Fibroblast of lung (primary cell): ENCODE measurements at regions not wholly inside any gene's neighbourhood (a gene's known extent, or its start where the extent isn't known, plus 50 kb on each side); places are given as distances from the start of the nearest gene placed in this dataset.

Experiments
- DNase-seq, 2 donors: peaks; one replicate each; pipeline versions ENCODE4 v3.0.0 to v3.0.0-alpha.2; 2010; ENCODE audit warnings: low read depth in 2 of 2
- H2AFZ ChIP-seq: 2 replicates; pipeline ENCODE4 v1.5.1; 2012; ENCODE audit warnings: low read length, control low read depth, inconsistent platforms
- H3K27ac ChIP-seq: 2 replicates; pipeline ENCODE4 v1.5.1; 2011; ENCODE audit warnings: low read length, control low read depth; ENCODE audit not compliant: insufficient read depth
- H3K27me3 ChIP-seq: 2 replicates; pipeline ENCODE4 v1.5.1; 2011; ENCODE audit warnings: mild to moderate bottlenecking, low read length; ENCODE audit not compliant: control insufficient read depth, insufficient read depth
- H3K36me3 ChIP-seq: 2 replicates; pipeline ENCODE4 v1.5.1; 2011; ENCODE audit warnings: low read length; ENCODE audit not compliant: control insufficient read depth, insufficient read depth
- H3K4me1 ChIP-seq: 2 replicates; pipeline ENCODE4 v1.5.1; 2011; ENCODE audit warnings: low read length; ENCODE audit not compliant: control insufficient read depth, insufficient read depth; ENCODE audit errors: extremely low read depth
- H3K4me2 ChIP-seq: 2 replicates; pipeline ENCODE4 v1.5.1; 2011; ENCODE audit warnings: low read length, control low read depth; ENCODE audit not compliant: insufficient read depth; ENCODE audit errors: extremely low read depth
- H3K4me3 ChIP-seq, 4 experiments: fragments of 200-600 bp in 1 of 4; sonication (generic) in 1 of 4; replicated peaks in 1 of 4; 2 replicates each; pipeline ENCODE4 v1.5.1; 2011 to 2016; ENCODE audit warnings: low read length in 4 of 4, low read depth in 3 of 4, mild to moderate bottlenecking in 3 of 4, control low read depth in 2 of 4, inconsistent platforms in 1 of 4, mixed read lengths in 1 of 4; ENCODE audit not compliant: insufficient read depth in 1 of 4; ENCODE audit errors: control extremely low read depth in 1 of 4
- H3K79me2 ChIP-seq: 2 replicates; pipeline ENCODE4 v1.5.1; 2012; ENCODE audit warnings: mild to moderate bottlenecking, low read length, inconsistent platforms; ENCODE audit not compliant: control insufficient read depth, insufficient read depth
- H3K9ac ChIP-seq: 2 replicates; pipeline ENCODE4 v1.5.1; 2011; ENCODE audit warnings: mild to moderate bottlenecking, low read length, control low read depth; ENCODE audit not compliant: insufficient read depth
- H3K9me3 ChIP-seq: 2 replicates; pipeline ENCODE4 v1.5.1; 2012; ENCODE audit warnings: low read depth, low read length; ENCODE audit not compliant: control insufficient read depth, insufficient read depth
- H4K20me1 ChIP-seq: 2 replicates; pipeline ENCODE4 v1.5.1; 2011; ENCODE audit warnings: low read length; ENCODE audit not compliant: control insufficient read depth, insufficient read depth; ENCODE audit errors: extremely low read depth
- EZH2 ChIP-seq: IDR thresholded peaks from 2 replicates; pipeline ENCODE4 v1.5.1; 2012; ENCODE audit warnings: low read length, control low read depth, mild to moderate bottlenecking; ENCODE audit errors: missing control alignments
- TF ChIP-seq, protein P1 (sequence below), 2 donors: IDR thresholded peaks in 1 of 2; conservative IDR thresholded peaks in 1 of 2; 1 replicate in 1 of 2; 2 replicates in 1 of 2; pipeline ENCODE4 v1.5.1; 2011 to 2012; ENCODE audit warnings: low read length in 2 of 2, control low read depth in 1 of 2, inconsistent platforms in 1 of 2, low read depth in 1 of 2, mild to moderate bottlenecking in 1 of 2

DNA sequence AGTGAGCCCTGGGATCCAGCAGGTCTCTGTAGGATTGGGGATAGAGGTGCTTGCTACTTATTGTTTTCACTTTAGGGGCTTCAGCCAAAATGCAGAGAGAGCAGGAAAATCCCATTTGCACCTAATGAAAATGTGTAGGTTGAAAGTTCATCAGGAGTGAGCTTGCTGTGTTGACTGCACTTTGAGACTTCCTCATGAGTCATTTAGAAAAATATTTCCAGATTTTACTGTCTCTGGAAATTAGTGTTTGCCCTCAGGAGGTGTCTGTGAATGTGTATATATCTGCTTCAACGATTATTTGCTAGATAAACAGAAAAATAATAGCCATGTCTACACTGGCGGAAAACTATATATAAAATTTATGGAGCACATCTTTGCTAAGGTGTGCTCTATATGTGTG is 159.3 kb downstream of the CAND1 start:
- Histone ChIP-seq H3K27ac (no peak overlapping the region), H3K79me2 (no peaks in the 10 kb centered on the region), H4K20me1 (no peaks in the 10 kb centered on the region), H3K9me3 (no peaks in the 10 kb centered on the region), H2AFZ (no peak overlapping the region), H3K9ac (no peak overlapping the region), H3K4me2 (no peak overlapping the region), H3K36me3 (no peaks in the 10 kb centered on the region), H3K27me3 (no peaks in the 10 kb centered on the region), H3K4me3 (no peak overlapping the region), H3K4me1 (peaks cover 8% of the 10 kb centered on the region)
- DNase-seq: no peak
- no peak for TF ChIP-seq EZH2
- TF ChIP-seq, protein P1, sequence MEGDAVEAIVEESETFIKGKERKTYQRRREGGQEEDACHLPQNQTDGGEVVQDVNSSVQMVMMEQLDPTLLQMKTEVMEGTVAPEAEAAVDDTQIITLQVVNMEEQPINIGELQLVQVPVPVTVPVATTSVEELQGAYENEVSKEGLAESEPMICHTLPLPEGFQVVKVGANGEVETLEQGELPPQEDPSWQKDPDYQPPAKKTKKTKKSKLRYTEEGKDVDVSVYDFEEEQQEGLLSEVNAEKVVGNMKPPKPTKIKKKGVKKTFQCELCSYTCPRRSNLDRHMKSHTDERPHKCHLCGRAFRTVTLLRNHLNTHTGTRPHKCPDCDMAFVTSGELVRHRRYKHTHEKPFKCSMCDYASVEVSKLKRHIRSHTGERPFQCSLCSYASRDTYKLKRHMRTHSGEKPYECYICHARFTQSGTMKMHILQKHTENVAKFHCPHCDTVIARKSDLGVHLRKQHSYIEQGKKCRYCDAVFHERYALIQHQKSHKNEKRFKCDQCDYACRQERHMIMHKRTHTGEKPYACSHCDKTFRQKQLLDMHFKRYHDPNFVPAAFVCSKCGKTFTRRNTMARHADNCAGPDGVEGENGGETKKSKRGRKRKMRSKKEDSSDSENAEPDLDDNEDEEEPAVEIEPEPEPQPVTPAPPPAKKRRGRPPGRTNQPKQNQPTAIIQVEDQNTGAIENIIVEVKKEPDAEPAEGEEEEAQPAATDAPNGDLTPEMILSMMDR (conservative IDR thresholded peaks at IDR 0.05 in 1 of 2, IDR thresholded peaks at IDR 0.05 in 1 of 2; ENCODE audit: low read depth in 1 of 2, low read length in 2 of 2): no peak

GRCh38 chr12:67430708-67431335 is 161.7 kb downstream of the CAND1 start:
- DNase-seq: peak in 1 of 2 donors; percentile 85
- H3K36me3 ChIP-seq: no peaks in the 10 kb centered on the region
- no peak for TF ChIP-seq EZH2
- TF ChIP-seq, protein P1 (conservative IDR thresholded peaks at IDR 0.05 in 1 of 2, IDR thresholded peaks at IDR 0.05 in 1 of 2; ENCODE audit: low read depth in 1 of 2, low read length in 2 of 2): peak; percentile 31 to 41
- no peaks in the 10 kb centered on the region for H3K79me2 ChIP-seq
- no peaks in the 10 kb centered on the region for H3K9me3 ChIP-seq
- no peak overlapping the region for H2AFZ ChIP-seq
- no peak overlapping the region for H3K9ac ChIP-seq
- H3K4me2 ChIP-seq: no peak overlapping the region
- no peaks in the 10 kb centered on the region for H3K27me3 ChIP-seq
- no peak overlapping the region for H3K27ac ChIP-seq
- H4K20me1 ChIP-seq: no peaks in the 10 kb centered on the region
- no peak overlapping the region for H3K4me3 ChIP-seq
- H3K4me1 ChIP-seq: peaks cover 20% of the 10 kb centered on the region

- Histone ChIP-seq H3K4me2 (no peak overlapping the region), H2AFZ (no peak overlapping the region)
Measured at GRCh38 chr12:67431411-67432020, 162.4 kb downstream of the CAND1 start.

More at GRCh38 chr12:67431411-67432020, 162.4 kb downstream of the CAND1 start:
- DNase-seq: peak in 1 of 2 donors; percentile 30
- Histone ChIP-seq H3K27ac (no peak overlapping the region), H3K36me3 (no peaks in the 10 kb centered on the region), H3K79me2 (no peaks in the 10 kb centered on the region), H4K20me1 (no peaks in the 10 kb centered on the region), H3K9me3 (no peaks in the 10 kb centered on the region), H3K4me3 (no peak overlapping the region), H3K27me3 (no peaks in the 10 kb centered on the region), H3K4me1 (peaks cover 15% of the 10 kb centered on the region), H3K9ac (no peak overlapping the region)
- TF ChIP-seq, protein P1 (conservative IDR thresholded peaks at IDR 0.05 in 1 of 2, IDR thresholded peaks at IDR 0.05 in 1 of 2; ENCODE audit: low read depth in 1 of 2, low read length in 2 of 2): no peak
- no peak for TF ChIP-seq EZH2
